ENCODE measurements at regions not wholly inside any gene's neighbourhood (a gene's known extent, or its start where the extent isn't known, plus 50 kb on each side); places are given as distances from the start of the nearest gene placed in this dataset.

GRCh38 chr13:47139519-47139918 is 242.7 kb upstream of the HTR2A start:
- TF ChIP-seq YY1 (IDR thresholded peaks at IDR 0.05; ENCODE audit: insufficient read depth, insufficient read length) (no peak), SUZ12 (IDR thresholded peaks at IDR 0.05; ENCODE audit: extremely low read depth, insufficient read depth, insufficient read length) (no peak), ZNF274 (IDR thresholded peaks at IDR 0.05; ENCODE audit: low read depth, low read length) (no peak)
- Histone ChIP-seq H3K9me3 (ENCODE audit: insufficient read depth, low read length) (no peaks in the 10 kb centered on the region), H3K4me1 (ENCODE audit: insufficient read depth, insufficient read length) (no peaks in the 10 kb centered on the region), H3K27me3 (ENCODE audit: insufficient read depth, insufficient read length) (no peaks in the 10 kb centered on the region), H3K9ac (ENCODE audit: insufficient read length, low read depth) (no peak overlapping the region), H3K4me3 (ENCODE audit: insufficient read length, low read depth) (no peak overlapping the region), H3K36me3 (ENCODE audit: insufficient read depth, insufficient read length, low read length) (no peaks in the 10 kb centered on the region)
- no peak for DNase-seq (ENCODE audit: low read depth, low spot score)

GRCh38 chr13:47136504-47136941 is 239.7 kb upstream of the HTR2A start:
- DNase-seq (ENCODE audit: low read depth, low spot score), result no peak
- no peak overlapping the region for H3K9ac ChIP-seq (ENCODE audit: insufficient read length, low read depth)
- no peaks in the 10 kb centered on the region for H3K36me3 ChIP-seq (ENCODE audit: insufficient read depth, insufficient read length, low read length)
- H3K4me1 ChIP-seq (ENCODE audit: insufficient read depth, insufficient read length), result no peaks in the 10 kb centered on the region
- no peak for TF ChIP-seq SUZ12 (IDR thresholded peaks at IDR 0.05; ENCODE audit: extremely low read depth, insufficient read depth, insufficient read length)
- no peak for TF ChIP-seq YY1 (IDR thresholded peaks at IDR 0.05; ENCODE audit: insufficient read depth, insufficient read length)
- no peak for TF ChIP-seq ZNF274 (IDR thresholded peaks at IDR 0.05; ENCODE audit: low read depth, low read length)
- H3K9me3 ChIP-seq (ENCODE audit: insufficient read depth, low read length), result no peaks in the 10 kb centered on the region
- no peaks in the 10 kb centered on the region for H3K27me3 ChIP-seq (ENCODE audit: insufficient read depth, insufficient read length)
- no peak overlapping the region for H3K4me3 ChIP-seq (ENCODE audit: insufficient read length, low read depth)

GRCh38 chr13:47135800-47136503 is 239.1 kb upstream of the HTR2A start:
- Histone ChIP-seq H3K4me1 (ENCODE audit: insufficient read depth, insufficient read length) (no peaks in the 10 kb centered on the region), H3K27me3 (ENCODE audit: insufficient read depth, insufficient read length) (no peaks in the 10 kb centered on the region)

GRCh38 chr13:47134939-47135489 is 238.2 kb upstream of the HTR2A start:
- Histone ChIP-seq H3K27me3 (ENCODE audit: insufficient read depth, insufficient read length) (no peaks in the 10 kb centered on the region), H3K9ac (ENCODE audit: insufficient read length, low read depth) (no peak overlapping the region), H3K4me3 (ENCODE audit: insufficient read length, low read depth) (no peak overlapping the region), H3K4me1 (ENCODE audit: insufficient read depth, insufficient read length) (no peaks in the 10 kb centered on the region), H3K9me3 (ENCODE audit: insufficient read depth, low read length) (no peaks in the 10 kb centered on the region), H3K36me3 (ENCODE audit: insufficient read depth, insufficient read length, low read length) (no peaks in the 10 kb centered on the region)
- TF ChIP-seq YY1 (IDR thresholded peaks at IDR 0.05; ENCODE audit: insufficient read depth, insufficient read length), result no peak
- TF ChIP-seq SUZ12 (IDR thresholded peaks at IDR 0.05; ENCODE audit: extremely low read depth, insufficient read depth, insufficient read length), result no peak
- no peak for TF ChIP-seq ZNF274 (IDR thresholded peaks at IDR 0.05; ENCODE audit: low read depth, low read length)
- DNase-seq (ENCODE audit: low read depth, low spot score), result no peak

More at GRCh38 chr13:47135800-47136503, 239.1 kb upstream of the HTR2A start:
- no peak for DNase-seq (ENCODE audit: low read depth, low spot score)
- Histone ChIP-seq H3K4me3 (ENCODE audit: insufficient read length, low read depth) (no peak overlapping the region), H3K36me3 (ENCODE audit: insufficient read depth, insufficient read length, low read length) (no peaks in the 10 kb centered on the region), H3K9ac (ENCODE audit: insufficient read length, low read depth) (no peak overlapping the region), H3K9me3 (ENCODE audit: insufficient read depth, low read length) (no peaks in the 10 kb centered on the region)
- no peak for TF ChIP-seq SUZ12 (IDR thresholded peaks at IDR 0.05; ENCODE audit: extremely low read depth, insufficient read depth, insufficient read length)
- no peak for TF ChIP-seq ZNF274 (IDR thresholded peaks at IDR 0.05; ENCODE audit: low read depth, low read length)
- no peak for TF ChIP-seq YY1 (IDR thresholded peaks at IDR 0.05; ENCODE audit: insufficient read depth, insufficient read length)

GRCh38 chr13:47133011-47133445 is 236.2 kb upstream of the HTR2A start:
- Histone ChIP-seq H3K36me3 (ENCODE audit: insufficient read depth, insufficient read length, low read length) (no peaks in the 10 kb centered on the region), H3K27me3 (ENCODE audit: insufficient read depth, insufficient read length) (no peaks in the 10 kb centered on the region), H3K4me3 (ENCODE audit: insufficient read length, low read depth) (no peak overlapping the region), H3K4me1 (ENCODE audit: insufficient read depth, insufficient read length) (no peaks in the 10 kb centered on the region), H3K9me3 (ENCODE audit: insufficient read depth, low read length) (no peaks in the 10 kb centered on the region), H3K9ac (ENCODE audit: insufficient read length, low read depth) (no peak overlapping the region)
- TF ChIP-seq SUZ12 (IDR thresholded peaks at IDR 0.05; ENCODE audit: extremely low read depth, insufficient read depth, insufficient read length) (no peak), YY1 (IDR thresholded peaks at IDR 0.05; ENCODE audit: insufficient read depth, insufficient read length) (no peak), ZNF274 (IDR thresholded peaks at IDR 0.05; ENCODE audit: low read depth, low read length) (no peak)
- no peak for DNase-seq (ENCODE audit: low read depth, low spot score)

- H3K4me3 ChIP-seq (ENCODE audit: insufficient read length, low read depth), result no peak overlapping the region
- DNase-seq (ENCODE audit: low read depth, low spot score), result no peak
- H3K27me3 ChIP-seq (ENCODE audit: insufficient read depth, insufficient read length), result no peaks in the 10 kb centered on the region
- H3K36me3 ChIP-seq (ENCODE audit: insufficient read depth, insufficient read length, low read length), result no peaks in the 10 kb centered on the region
- H3K9ac ChIP-seq (ENCODE audit: insufficient read length, low read depth), result no peak overlapping the region
- H3K9me3 ChIP-seq (ENCODE audit: insufficient read depth, low read length), result no peaks in the 10 kb centered on the region
- no peak for TF ChIP-seq YY1 (IDR thresholded peaks at IDR 0.05; ENCODE audit: insufficient read depth, insufficient read length)
- TF ChIP-seq SUZ12 (IDR thresholded peaks at IDR 0.05; ENCODE audit: extremely low read depth, insufficient read depth, insufficient read length), result no peak
- TF ChIP-seq ZNF274 (IDR thresholded peaks at IDR 0.05; ENCODE audit: low read depth, low read length), result no peak
- no peaks in the 10 kb centered on the region for H3K4me1 ChIP-seq (ENCODE audit: insufficient read depth, insufficient read length)
Observed at GRCh38 chr13:47129461-47129860, 232.6 kb upstream of the HTR2A start.

- DNase-seq (ENCODE audit: low read depth, low spot score), result no peak
- no peaks in the 10 kb centered on the region for H3K27me3 ChIP-seq (ENCODE audit: insufficient read depth, insufficient read length)
- H3K36me3 ChIP-seq (ENCODE audit: insufficient read depth, insufficient read length, low read length), result no peaks in the 10 kb centered on the region
- H3K4me3 ChIP-seq (ENCODE audit: insufficient read length, low read depth), result no peak overlapping the region
- TF ChIP-seq SUZ12 (IDR thresholded peaks at IDR 0.05; ENCODE audit: extremely low read depth, insufficient read depth, insufficient read length) (no peak), YY1 (IDR thresholded peaks at IDR 0.05; ENCODE audit: insufficient read depth, insufficient read length) (no peak), ZNF274 (IDR thresholded peaks at IDR 0.05; ENCODE audit: low read depth, low read length) (no peak)
- H3K9me3 ChIP-seq (ENCODE audit: insufficient read depth, low read length), result no peaks in the 10 kb centered on the region
- no peak overlapping the region for H3K9ac ChIP-seq (ENCODE audit: insufficient read length, low read depth)
- H3K4me1 ChIP-seq (ENCODE audit: insufficient read depth, insufficient read length), result no peaks in the 10 kb centered on the region
Observed at GRCh38 chr13:47126432-47126831, 229.6 kb upstream of the HTR2A start.
